ENCODE measurements at regions not wholly inside any gene's neighbourhood (a gene's known extent, or its start where the extent isn't known, plus 50 kb on each side); places are given as distances from the start of the nearest gene placed in this dataset.
A peak's percentile ranks its signal among the peaks of the same experiment; 100 is the strongest.

DNA sequence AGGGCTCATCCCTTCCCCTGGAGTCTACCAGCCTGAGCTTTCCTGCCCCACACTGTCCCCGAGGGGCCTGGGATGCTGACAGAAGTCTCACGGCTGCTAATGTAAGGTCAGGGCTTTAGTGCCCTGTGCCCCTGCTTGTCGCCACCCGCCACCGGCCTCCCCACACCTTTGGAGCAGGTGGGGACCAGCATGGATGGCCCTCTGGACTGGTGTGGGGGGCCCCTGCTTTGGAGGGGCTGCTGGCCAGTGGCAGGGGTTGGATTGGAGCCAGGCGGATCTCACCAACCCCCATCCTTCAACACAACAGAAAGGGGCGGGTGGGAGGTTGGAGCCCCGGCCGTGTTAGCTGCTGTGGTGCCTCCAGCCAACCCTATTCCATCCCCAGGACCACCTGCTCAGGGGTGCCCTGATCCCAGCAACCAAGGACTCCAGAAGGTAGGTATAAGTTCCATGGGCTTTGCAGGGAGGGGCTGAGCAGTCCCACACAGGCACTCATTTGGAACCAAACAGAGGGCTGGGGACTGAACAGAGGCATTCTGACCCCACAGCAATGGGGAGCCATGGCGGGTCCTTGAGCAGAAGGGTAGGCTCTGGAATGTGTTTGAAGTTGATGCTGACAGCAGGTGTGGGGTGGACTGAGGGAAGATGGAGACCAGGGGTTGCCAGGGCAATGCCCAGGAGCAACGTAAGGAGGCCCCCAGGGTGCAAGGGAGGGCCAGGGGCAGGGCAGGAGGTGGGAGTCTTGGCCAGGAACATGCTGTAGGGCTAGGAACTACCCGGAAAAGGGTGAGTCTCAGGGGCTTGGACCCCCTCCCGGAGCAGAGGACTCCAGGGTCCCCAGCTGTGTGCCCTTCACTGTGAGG is 145.1 kb upstream of the C14orf180 start:
- no peak for DNase-seq (ENCODE audit: extremely low read depth, low read depth, low spot score)

DNA sequence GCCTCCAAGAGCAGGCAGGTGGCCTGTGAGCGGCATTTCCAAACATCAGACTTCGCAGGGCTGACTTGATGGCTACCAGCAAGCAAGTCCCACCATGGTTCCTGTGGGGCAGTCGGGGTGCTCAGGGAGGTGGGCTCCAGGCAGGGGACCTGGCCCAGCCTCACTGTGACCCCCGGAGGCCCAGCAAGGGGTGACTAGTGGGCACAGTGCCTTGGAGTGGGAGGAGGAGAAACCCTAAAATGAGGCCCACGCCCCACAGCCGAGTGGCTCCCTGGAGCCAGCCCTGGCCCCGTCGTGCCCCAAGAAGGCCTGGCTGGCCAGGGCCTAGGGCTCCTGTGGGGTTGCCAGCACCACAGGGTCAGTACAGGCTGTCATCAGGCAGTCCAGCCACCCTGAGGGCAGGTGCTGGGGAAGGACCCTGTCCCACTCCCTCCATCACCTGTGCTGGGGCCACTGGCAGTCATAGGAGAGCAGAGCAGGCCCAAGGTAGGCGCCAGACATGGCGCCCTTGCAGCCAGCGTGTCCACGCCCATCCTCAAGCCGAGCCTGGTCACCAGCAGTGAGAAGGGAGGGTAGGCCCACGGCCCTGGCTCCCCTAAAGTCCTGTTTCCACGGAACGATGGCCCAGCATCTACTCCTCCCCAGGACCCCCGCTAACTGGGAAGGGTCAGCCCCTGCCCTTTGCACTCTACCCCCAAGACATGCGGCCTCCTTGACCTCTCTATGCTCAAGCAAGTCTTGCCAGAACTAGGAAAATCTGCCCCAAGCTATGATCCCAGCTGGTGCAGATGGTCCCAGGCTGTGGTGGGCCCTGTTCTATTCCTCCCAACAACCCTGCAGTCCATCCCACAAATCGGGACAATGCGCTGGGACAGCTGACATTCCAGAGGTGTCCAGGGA is 144.2 kb upstream of the C14orf180 start:
- no peak for DNase-seq (ENCODE audit: extremely low read depth, low read depth, low spot score)

DNA sequence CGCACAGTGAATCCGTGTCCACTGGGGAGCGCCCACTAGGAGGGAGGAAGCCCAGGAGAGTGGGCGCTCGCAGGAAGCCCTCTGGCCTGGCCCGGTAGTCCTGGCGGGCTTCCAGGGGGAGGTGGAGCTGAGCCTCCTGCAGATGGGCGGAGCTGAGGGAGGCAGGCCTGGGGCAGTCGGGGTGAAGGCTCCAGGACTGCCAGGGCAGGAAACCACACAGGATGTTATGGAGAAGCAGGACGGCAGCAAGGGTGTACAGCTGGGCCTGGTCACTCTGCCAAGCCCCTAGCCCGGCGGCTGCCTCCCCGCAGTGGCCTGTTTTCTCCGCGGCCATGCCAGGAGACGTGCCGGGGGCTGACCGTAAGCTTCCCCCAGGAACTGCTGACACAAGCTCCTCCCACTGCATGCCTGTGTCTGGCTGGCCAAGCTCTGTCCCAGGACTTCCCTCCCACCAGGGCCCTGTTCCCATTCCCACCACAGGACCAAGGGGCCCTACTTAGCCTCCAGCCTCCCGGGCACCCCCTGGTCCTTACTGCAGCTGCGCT is 143.4 kb upstream of the C14orf180 start:
- peak; percentile 29 for DNase-seq (ENCODE audit: extremely low read depth, low read depth, low spot score)

DNA sequence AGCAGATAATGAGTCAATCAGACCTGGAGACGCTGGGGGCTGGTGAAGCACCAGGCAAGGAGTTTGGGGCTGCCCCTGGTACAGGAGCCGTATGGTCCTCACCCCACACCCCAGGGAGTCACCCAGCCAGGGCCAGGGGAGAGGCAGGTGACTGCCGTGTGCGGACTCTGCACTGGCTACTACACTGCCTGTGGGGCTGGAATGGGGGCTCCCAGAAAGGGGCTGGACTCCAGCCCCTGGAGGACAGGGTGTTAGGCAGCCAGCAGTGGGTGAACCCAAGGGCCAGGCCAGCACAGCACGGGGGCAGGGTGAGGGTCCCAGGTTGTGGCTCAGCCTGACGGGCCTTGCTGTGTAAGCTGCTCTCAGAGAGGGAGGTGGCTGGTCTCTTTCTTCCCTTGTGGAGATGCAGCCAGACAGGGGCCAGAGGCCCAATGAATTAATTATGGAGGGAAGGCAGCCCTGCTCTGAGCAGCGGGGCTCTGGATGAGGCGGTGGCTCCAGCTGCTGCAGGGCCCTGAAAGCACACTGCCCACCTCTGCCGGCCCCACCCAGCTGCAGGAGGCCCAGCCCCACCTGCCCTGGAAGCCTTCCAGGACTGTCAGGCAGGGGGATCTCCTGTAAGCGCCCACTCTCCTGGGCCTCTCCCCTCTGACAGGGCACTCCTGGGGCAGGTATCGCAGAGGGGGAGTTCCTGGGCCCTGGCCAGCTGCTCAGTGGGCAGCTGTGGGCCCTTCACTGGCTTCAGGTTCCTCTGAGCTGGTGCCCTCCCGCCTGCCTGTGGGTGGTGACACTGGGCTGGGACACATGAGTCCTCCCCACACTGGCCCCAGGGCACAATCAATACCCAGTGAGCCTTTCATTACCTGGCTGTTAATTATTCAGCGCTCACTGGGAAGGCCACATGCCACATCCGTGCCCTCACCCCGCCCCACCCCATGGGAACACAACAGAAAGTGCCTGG is 142.5 kb upstream of the C14orf180 start:
- DNase-seq (ENCODE audit: extremely low read depth, low read depth, low spot score), result no peak

DNA sequence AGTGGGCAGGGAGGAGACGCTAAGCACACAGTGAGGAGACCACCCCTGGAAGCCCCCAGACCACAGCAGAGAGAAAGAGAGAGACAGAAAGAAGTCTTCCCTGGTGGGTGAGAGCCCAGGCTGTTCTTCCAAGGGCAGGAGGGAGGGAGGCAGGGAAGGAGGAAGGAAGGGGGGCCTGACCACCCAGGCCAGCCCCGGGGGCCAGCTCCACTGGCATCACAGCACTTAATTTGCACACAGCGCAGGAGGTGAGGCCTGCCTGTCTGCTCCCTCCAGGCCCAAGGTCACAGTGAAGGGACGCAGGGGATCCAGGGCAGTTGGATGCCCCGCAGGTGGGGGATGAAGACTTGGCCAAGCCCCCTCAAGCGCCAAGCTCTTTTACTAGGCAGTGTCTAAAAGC is 141.9 kb upstream of the C14orf180 start:
- DNase-seq (ENCODE audit: extremely low read depth, low read depth, low spot score), result no peak

DNA sequence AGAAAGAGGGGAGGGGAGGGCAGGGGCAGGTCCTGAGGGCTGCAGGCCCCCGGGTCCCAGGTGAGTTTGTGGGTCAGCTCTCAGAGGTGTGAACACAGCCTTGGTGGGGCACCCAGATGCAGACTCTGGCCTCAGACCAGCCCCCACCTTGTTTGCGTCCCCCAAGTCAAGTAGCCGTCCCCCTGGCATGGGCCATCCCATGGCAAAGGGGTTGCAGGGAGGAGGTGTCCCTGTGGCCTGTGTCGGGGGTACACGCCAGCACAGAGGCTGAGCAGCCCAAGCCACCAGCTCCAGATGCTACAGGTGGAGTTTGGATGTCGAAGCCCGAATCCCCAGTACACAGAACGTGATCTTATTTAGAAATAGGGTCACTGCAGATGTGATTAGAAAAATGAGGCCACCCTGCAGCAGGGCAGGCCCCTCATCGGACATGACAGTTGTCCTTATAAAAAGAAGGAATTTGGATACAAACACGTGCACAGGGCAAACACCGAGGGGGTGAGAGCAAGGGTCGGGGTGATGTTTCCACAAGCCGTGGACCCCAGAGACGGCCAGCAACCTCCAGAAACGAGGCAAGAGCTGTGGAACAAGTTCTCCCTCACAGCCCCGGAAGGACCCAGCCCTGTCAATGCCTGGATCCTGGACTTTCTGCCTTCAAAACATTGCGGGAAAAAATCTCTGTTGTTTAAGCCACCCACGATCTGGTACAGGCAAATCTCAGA is 141.2 kb upstream of the C14orf180 start:
- no peak for DNase-seq (ENCODE audit: extremely low read depth, low read depth, low spot score)

DNA sequence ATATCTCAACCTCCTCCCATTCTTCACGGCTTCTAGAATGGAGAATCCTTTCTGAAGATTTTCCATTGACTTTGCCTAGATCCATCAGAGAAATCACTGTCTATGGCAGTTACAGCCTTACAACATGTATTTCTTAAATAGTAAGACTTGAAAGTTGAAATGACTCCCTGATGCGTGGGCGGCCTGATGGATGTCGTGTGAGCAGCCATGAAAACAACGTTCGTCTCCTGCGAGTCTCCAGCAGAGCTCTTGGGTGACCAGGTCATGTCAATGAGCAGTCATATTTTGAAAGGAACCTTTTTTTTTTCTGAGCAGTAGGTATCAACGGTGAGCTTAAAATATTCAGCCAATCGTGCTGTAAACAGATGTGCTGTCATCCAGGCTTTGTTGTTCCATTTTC is 139.9 kb upstream of the C14orf180 start:
- DNase-seq (ENCODE audit: extremely low read depth, low read depth, low spot score), result no peak

DNA sequence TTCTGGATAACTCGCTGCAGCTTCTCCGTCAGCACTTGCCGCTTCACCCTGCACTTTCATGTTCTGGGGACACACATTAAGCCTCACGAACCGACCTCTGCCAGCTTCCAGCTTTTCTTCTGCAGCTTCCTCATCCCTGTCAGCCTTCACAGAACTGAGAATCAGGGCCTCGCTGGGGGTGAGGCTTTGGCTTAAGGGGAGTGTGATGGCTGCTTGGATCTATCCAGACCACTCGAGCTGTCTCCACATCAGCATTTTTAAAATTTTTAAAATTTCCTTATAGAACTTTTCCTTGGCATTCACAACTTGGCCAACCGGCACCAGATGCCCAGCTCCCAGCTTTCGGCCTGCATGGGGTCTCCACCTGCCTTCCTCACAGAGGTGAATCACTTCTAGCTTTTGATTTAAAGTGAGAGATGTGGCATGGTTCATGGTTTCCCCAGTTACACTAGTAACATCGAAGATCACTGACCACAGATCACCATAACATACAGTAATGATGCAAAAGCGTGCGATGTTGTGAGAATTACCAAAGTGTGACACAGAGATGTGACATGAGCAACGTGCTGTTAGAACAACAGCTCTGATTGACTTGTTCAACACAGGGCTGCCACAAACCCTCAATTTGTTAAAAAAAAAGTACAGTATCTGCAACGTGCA is 139.1 kb upstream of the C14orf180 start:
- DNase-seq (ENCODE audit: extremely low read depth, low read depth, low spot score), result no peak

DNA sequence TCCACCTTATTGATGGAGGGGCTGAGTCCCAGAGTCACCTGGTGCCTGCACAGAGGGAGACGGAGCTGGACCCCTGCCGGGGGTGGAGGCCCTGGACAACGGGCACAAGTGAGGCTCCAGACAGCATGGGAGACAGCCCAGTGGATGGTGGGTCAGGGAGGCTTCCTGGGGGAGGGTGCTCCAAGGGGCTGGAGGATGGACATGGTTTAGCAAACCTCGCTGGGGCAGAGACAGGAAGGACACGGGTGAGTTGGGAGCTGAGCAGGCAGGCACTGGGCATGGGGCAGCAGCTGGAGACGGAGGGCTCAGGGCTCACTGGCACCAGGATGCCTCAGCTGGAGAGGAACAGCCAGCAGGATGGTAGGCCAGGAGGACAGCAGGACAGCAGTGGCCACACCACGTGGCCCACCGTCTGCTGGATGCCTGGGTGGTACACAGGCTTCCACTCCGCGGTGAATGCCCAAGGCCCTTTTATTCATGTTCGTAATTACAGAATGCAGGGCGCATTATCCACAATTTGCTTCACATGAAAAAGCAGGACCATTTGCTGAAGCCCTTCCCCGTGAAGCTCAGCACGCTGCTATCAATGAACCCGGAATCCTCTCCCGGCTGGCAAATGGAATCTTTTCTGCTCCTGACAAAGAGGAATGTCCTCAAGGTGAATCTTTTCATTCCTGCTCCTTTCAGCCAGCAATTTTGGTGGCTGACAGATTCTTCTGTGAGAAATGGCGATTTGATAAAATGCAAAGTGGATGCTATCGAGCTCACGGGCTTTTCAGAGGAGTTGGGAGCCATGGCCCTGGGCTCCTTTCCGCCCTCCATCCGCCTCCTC is 138.1 kb upstream of the C14orf180 start:
- no peak for DNase-seq (ENCODE audit: extremely low read depth, low read depth, low spot score)

DNA sequence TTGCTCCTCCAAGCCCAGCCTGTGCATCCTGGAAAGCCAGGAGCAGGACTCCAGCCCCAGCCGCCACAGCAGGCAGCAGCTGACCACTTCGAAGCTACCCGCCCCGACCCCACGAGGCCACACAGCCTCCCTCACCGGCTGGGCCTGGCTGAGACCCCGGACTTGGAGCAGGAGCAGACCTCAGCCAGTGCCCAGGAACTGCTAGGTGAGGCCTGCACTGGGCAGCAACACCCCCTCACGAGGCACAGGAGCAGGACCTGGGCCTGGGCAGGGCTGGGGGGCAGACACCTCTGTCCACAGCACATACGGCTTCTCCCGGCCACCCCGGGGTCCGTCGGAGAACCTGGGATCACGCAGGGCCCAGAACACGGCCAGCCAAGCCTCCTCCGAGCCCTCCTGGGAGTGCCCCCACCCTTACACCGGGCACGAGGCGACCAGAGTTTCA is 137.4 kb upstream of the C14orf180 start:
- no peak for DNase-seq (ENCODE audit: extremely low read depth, low read depth, low spot score)

DNA sequence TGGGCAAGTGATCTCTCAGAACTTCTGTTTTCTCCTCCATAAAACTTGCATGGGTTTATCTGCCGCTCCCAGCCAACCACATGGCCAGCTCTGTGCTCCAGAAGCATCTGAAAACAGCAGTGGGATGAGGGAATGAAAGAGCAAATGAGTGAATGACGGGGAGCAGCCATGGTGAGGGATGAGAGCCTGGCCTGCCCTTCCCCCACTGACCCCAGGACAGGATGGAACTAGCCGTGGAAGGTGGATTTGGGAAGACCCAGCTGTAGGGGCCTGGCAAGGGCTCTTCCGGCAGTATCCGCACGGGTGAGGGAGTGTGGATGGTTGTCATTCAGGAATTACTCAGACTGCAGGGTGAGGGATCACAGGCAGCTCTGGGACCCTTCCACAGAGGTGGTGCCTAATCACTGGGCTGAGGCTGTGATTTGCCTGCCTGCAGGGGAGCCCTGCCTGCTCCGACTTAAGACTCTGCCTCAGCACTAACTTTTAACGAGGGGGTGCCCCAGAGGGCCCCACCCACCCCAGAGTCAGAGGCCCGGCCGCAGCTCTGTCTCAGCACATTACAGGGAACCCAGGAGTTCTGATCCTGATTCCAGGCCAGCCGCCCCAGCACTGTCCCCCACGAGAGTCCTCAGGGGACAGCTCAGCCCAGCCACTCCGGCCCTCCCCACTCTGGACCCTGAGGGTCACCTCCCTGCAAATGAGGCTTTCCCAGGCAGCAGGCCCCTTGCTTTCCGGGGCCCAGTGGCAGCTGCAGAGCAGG is 136.8 kb upstream of the C14orf180 start:
- DNase-seq (ENCODE audit: extremely low read depth, low read depth, low spot score), result no peak

DNA sequence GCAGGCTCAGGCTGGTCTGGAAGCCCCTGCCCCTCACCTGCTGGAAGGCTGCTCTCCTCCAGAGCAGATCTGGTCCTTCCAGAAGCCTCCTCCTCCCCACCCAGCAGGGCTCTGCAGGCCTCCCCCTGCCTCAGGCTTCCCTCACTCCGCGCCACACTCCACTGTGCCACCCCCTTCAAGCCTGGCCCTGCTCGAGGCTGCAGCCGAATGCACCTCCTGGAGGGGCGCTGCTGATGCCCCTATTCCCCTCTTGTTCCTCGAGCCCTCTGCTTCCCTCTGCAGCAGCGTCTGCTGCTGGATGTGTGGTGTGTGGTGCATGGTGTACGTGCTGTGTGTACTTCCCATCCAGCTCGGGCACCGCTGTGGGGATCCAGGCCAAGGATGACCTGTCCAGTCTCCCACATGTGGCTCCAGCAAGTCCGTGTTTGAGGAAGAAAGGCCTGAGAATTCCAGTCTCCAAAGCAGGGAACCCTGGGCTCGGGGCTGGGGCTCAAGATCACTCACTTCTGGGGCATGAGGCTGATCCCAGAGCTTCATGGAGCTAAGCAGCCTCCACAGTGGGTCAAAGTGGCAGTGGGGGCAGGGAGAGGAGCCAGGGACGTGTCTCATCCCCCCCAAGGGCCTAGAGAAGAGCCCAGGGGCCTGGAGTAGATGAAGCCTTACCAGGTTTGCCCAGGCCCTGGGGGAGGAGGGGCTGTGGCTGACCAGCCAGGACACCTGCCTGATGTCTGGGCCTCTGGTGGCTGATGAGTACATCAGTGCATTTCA is 136.0 kb upstream of the C14orf180 start:
- no peak for DNase-seq (ENCODE audit: extremely low read depth, low read depth, low spot score)

DNA sequence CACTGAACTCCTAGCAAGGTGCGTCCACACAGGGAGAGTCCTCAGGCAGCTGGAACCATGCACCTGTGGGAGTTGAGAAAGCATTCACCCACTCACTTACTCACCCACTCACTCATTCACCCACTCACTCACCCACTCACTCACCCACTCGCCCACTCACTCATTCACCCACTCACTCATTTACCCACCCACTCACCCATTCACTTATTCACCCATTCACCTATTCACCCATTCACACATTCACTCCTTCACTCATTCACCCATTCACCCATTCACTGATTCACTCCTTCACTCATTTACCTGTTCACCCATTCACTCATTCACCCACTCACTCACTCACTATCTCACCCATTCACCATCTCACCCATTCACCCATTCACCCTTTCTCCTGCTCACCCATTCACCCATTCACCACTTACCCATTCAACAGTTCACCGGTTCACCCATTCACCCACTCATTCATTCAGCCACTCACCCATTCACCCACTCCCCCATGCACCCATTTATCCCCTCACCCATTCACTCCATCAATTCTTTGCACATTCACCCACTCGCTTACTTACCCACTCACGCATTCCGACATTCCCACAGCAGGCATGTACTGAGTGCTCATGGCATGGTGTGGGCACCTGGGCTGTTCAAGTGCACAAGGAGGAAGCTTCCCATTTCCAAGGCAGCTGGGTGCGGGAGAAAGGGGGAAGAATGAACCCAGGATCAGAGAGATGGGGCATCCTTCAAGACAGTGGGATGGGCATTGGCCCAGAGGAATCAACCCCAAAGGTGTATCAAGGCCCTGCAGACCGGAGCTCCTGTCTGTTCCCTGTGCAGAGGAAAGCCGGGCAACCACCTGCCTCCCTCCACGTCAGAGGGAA is 135.2 kb upstream of the C14orf180 start:
- no peak for DNase-seq (ENCODE audit: extremely low read depth, low read depth, low spot score)

DNA sequence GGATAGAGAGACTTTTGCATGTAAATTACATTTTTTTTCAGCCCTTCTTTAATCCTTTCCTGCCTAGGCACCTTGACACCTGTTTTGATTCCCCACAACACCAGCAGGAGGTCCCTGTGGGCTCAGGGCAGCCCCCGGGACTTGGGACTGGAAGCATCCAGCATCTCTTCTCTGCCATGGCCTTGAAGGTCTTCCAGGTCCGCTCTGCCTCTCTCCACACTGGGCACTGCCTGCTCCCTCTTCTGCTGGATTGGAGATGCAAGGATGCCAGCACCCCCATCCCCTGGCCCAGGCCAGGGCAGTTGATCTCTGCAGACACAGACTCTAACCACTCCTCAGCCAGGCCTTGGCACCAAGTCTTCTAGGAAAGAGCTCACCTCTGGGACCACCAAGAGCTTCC is 134.5 kb upstream of the C14orf180 start:
- DNase-seq (ENCODE audit: extremely low read depth, low read depth, low spot score), result no peak

DNA sequence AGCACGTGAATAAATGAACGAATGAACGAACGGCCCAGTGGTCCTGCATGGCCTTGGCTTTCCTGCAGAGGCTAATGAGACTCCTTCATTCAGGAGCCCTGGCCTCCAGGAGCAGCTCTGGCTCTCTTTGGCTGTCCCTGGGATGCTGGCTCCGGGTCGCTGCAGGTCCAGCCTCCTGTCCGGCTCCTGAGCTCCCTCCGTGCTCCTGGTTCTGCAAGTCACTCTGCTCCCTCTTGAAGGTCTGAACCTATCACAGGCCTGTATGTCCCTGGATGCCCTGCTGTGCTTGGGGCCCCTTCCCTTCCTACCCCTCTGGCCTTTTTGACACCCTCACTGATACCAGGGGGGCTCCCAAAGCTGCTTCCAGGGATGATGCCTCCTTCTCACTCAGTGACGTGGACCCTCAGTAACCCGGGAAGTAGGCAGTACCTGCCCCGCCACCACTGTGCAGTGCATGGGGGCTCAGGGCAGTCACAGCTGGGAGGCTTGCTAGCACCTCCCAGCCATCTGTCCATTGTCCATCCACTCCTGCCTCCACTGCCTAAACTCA is 133.7 kb upstream of the C14orf180 start:
- DNase-seq (ENCODE audit: extremely low read depth, low read depth, low spot score), result no peak

DNA sequence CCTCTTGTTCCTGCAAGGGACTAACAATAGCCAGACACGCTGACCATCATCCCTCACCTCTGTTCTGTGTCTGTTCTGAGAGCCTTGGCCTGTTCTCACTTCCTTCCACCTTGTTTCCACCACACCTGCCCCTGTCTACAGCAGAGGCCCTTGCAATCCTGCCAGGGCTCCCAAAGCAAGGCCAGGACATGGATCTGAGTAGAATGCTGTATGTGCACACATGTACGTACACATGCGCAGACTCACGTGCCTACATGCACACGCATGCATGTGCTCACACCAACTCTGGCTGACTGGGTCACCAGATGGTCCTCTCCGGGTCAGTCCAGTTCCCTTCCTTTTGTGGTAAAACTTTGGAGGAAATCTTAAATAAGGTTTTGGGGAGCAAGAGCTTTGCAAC is 133.0 kb upstream of the C14orf180 start:
- no peak for DNase-seq (ENCODE audit: extremely low read depth, low read depth, low spot score)

All from glomerular endothelial cell (primary cell).